Endothelial cell of umbilical vein (primary cell): ENCODE measurements at regions not wholly inside any gene's neighbourhood (a gene's known extent, or its start where the extent isn't known, plus 50 kb on each side); places are given as distances from the start of the nearest gene placed in this dataset.

Experiments
- BruUV-seq: library from RNA; stranded (reverse); fragments of 400-500 nt; replicated peaks from 2 replicates; lab custom pipeline; 2021; lab: Mats Ljungman, UMichigan
- CTCF ChIA-PET: fragments of 300-600, 350-600 bp; sonication (Branson Sonifier 250); formaldehyde crosslinking; loops from one replicate; lab custom pipeline; 2021; ENCODE audit warnings: antibody characterized with exemption, inconsistent platforms; lab: Charles Lee
- POLR2A ChIA-PET: fragments of 300-600, 350-600 bp; sonication (Branson Sonifier 250); formaldehyde crosslinking; loops from one replicate; lab custom pipeline; 2021; ENCODE audit warnings: antibody characterized with exemption, inconsistent platforms; lab: Charles Lee
- DNase-seq: peaks from one replicate; pipeline ENCODE4 v3.0.0-alpha.2; 2011; ENCODE audit warnings: low read depth, low spot score
- FAIRE-seq: peaks from 2 replicates; lab custom pipeline; 2011; peaks lifted over from hg19 to GRCh38; lab: Jason Lieb, UNC
- H2AFZ ChIP-seq: 2 replicates; pipeline ENCODE4 v1.6.0; 2012; ENCODE audit warnings: low read depth, low read length, control low read depth, inconsistent platforms
- H3K27ac ChIP-seq: 2 replicates; pipeline ENCODE4 v1.5.1; 2011; ENCODE audit warnings: low read depth, mild to moderate bottlenecking, control low read depth, low read length, moderate library complexity; ENCODE audit not compliant: insufficient read depth
- H3K27me3 ChIP-seq, 2 experiments: 2 replicates each; pipeline versions ENCODE4 v1.6.0 to v1.6.1; 2011; ENCODE audit warnings: low read length in 2 of 2, mixed read lengths in 1 of 2; ENCODE audit not compliant: control insufficient read depth in 2 of 2, insufficient read depth in 2 of 2
- H3K36me3 ChIP-seq, 2 experiments: 2 replicates in 1 of 2; 3 replicates in 1 of 2; pipeline ENCODE4 v1.5.1; 2011; ENCODE audit warnings: low read length in 2 of 2, mild to moderate bottlenecking in 1 of 2, moderate library complexity in 1 of 2; ENCODE audit not compliant: control insufficient read depth in 2 of 2, insufficient read depth in 2 of 2; ENCODE audit errors: extremely low read depth in 1 of 2
- H3K4me1 ChIP-seq: 3 replicates; pipeline ENCODE4 v1.5.1; 2011; ENCODE audit warnings: mild to moderate bottlenecking, low read length; ENCODE audit not compliant: control insufficient read depth, insufficient read depth; ENCODE audit errors: extremely low read depth
- H3K4me2 ChIP-seq: 2 replicates; pipeline ENCODE4 v1.6.1; 2011; ENCODE audit warnings: low read length, control low read depth, mixed read lengths; ENCODE audit not compliant: insufficient read depth
- H3K4me3 ChIP-seq, 3 experiments: fragments of 200-600 bp in 1 of 3; sonication (generic), shearing (Covaris generic) in 1 of 3; replicated peaks in 1 of 3; 2 replicates each; pipeline ENCODE4 v1.5.1; 2011 to 2016; ENCODE audit warnings: control low read depth in 3 of 3, low read length in 3 of 3, mild to moderate bottlenecking in 2 of 3, inconsistent platforms in 1 of 3, low read depth in 1 of 3, moderate library complexity in 1 of 3; ENCODE audit not compliant: insufficient read depth in 1 of 3
- H3K79me2 ChIP-seq: 2 replicates; pipeline ENCODE4 v1.6.0; 2012; ENCODE audit warnings: low read length, inconsistent platforms; ENCODE audit not compliant: control insufficient read depth, insufficient read depth
- H3K9ac ChIP-seq: replicated peaks from 2 replicates; pipeline ENCODE3; 2011; ENCODE audit warnings: low read length, control low read depth; ENCODE audit not compliant: insufficient read depth; ENCODE audit errors: extremely low read depth
- H3K9me1 ChIP-seq: replicated peaks from 3 replicates; pipeline ENCODE4 v1.6.0; 2011; ENCODE audit warnings: mild to moderate bottlenecking, low read length; ENCODE audit not compliant: control insufficient read depth, insufficient read depth; ENCODE audit errors: extremely low read depth
- H3K9me3 ChIP-seq: replicated peaks from 2 replicates; pipeline ENCODE4 v1.5.1; 2012; ENCODE audit warnings: low read length, inconsistent platforms; ENCODE audit not compliant: control insufficient read depth, insufficient read depth
- H4K20me1 ChIP-seq: replicated peaks from 2 replicates; pipeline ENCODE3; 2011; ENCODE audit warnings: mild to moderate bottlenecking, low read length; ENCODE audit not compliant: control insufficient read depth, insufficient read depth; ENCODE audit errors: extremely low read depth
- FOS ChIP-seq: IDR thresholded peaks from 2 replicates; pipeline ENCODE4 v1.6.1; 2011; ENCODE audit warnings: mild to moderate bottlenecking, low read length, moderate library complexity, borderline replicate concordance; ENCODE audit not compliant: insufficient read depth
- JUN ChIP-seq: IDR thresholded peaks from 2 replicates; pipeline ENCODE4 v1.6.1; 2011; ENCODE audit warnings: borderline replicate concordance, low read depth; ENCODE audit not compliant: insufficient read length, insufficient read depth
- POLR2A ChIP-seq: IDR thresholded peaks from 2 replicates; pipeline ENCODE4 v1.6.1; 2012; ENCODE audit warnings: low read depth, mild to moderate bottlenecking, control low read depth, low read length
- POLR2AphosphoS5 ChIP-seq: IDR thresholded peaks from 2 replicates; pipeline ENCODE4 v1.6.1; 2012; ENCODE audit warnings: low read depth, mild to moderate bottlenecking, control low read depth, low read length, moderate library complexity; ENCODE audit not compliant: insufficient read depth
- dilution Hi-C: fragments of 300-500 bp; cut with MboI; formaldehyde crosslinking; loops from one replicate; pipeline ENCODE4 v1.15.0; 2019; ENCODE audit warnings: low sequenced_read_pairs; ENCODE audit not compliant: extremely low pct_ligation_motif_present
- intact Hi-C: fragments of 100-400 bp; cut with micrococcal nuclease; formaldehyde crosslinking; loops from one replicate; pipeline ENCODE4 v1.10.0; 2022
- TF ChIP-seq, protein P1 (sequence below), 2 donors: IDR thresholded peaks; 1 replicate in 1 of 2; 2 replicates in 1 of 2; pipeline ENCODE4 v1.5.1; 2011; ENCODE audit warnings: low read length in 2 of 2, mild to moderate bottlenecking in 2 of 2, moderate library complexity in 2 of 2, control low read depth in 1 of 2, inconsistent platforms in 1 of 2, low read depth in 1 of 2; ENCODE audit not compliant: insufficient read depth in 1 of 2; ENCODE audit errors: extremely low read depth in 1 of 2
- TF ChIP-seq, protein P2 (sequence below): IDR thresholded peaks from 2 replicates; pipeline ENCODE4 v1.6.1; 2011; ENCODE audit not compliant: insufficient read depth, insufficient read length

DNA sequence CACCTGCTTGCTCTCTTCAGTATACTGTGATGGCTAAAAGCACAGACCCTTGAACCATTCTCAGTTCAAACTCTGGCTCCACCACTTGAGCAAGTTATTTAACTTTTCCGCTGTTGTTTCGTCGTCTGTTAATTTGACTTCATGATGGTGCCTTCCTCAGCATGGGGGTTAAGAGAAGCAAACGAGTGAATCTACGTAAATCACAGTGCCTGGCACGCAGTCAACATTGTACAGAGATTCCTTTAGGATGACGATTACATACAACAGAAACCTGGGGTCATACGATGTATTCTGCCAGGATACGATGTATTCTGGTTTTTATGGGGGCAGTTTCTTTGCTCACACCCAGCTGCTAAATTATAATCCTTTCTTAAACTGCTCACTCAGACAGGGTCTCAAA lies 515.6 kb downstream of the CCDC171 start:
- Histone ChIP-seq H3K4me1 (no peaks in the 10 kb centered on the region), H3K9me1 (no peaks in the 10 kb centered on the region), H3K9me3 (no peaks in the 10 kb centered on the region), H3K9ac (no peak overlapping the region), H3K4me3 (no peak overlapping the region), H3K36me3 (no peaks in the 10 kb centered on the region), H3K27me3 (no peaks in the 10 kb centered on the region), H3K4me2 (no peak overlapping the region), H2AFZ (no peak overlapping the region), H3K27ac (no peak overlapping the region), H3K79me2 (no peaks in the 10 kb centered on the region), H4K20me1 (no peaks in the 10 kb centered on the region)
- ChIA-PET CTCF (no interaction called here), POLR2A (no interaction called here)
- intact Hi-C loops (no loop called here), dilution Hi-C loops (no loop called here)
- no peak for DNase-seq
- no TSS peak for BruUV-seq
- TF ChIP-seq, protein P1, sequence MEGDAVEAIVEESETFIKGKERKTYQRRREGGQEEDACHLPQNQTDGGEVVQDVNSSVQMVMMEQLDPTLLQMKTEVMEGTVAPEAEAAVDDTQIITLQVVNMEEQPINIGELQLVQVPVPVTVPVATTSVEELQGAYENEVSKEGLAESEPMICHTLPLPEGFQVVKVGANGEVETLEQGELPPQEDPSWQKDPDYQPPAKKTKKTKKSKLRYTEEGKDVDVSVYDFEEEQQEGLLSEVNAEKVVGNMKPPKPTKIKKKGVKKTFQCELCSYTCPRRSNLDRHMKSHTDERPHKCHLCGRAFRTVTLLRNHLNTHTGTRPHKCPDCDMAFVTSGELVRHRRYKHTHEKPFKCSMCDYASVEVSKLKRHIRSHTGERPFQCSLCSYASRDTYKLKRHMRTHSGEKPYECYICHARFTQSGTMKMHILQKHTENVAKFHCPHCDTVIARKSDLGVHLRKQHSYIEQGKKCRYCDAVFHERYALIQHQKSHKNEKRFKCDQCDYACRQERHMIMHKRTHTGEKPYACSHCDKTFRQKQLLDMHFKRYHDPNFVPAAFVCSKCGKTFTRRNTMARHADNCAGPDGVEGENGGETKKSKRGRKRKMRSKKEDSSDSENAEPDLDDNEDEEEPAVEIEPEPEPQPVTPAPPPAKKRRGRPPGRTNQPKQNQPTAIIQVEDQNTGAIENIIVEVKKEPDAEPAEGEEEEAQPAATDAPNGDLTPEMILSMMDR (IDR thresholded peaks at IDR 0.05; ENCODE audit: extremely low read depth in 1 of 2, insufficient read depth in 1 of 2, low read depth in 1 of 2, low read length in 2 of 2) = no peak
- TF ChIP-seq POLR2A (no peak), POLR2AphosphoS5 (no peak), JUN (no peak), FOS (no peak)
- TF ChIP-seq, protein P2, sequence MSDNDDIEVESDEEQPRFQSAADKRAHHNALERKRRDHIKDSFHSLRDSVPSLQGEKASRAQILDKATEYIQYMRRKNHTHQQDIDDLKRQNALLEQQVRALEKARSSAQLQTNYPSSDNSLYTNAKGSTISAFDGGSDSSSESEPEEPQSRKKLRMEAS = no peak
- FAIRE-seq = no peak

DNA sequence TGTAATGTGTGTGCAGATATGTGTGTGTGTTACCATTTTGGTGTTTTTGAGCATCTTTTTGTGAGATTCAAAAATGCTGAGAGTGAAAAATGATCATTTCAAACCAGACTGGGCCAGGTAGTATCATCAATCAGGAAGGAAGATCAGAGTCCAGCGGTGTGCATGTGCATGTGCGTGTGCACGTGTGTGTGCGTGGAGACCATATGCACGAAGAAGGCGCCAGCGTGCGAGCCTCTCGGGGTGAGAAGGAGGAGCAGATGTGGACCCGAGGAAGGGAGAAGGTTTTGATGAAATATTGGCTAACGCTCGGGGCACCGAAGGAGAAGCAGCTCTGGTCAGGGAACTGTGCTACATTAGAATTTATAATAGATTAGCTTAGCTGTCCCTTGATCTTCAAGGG lies 516.4 kb downstream of the CCDC171 start:
- ChIA-PET CTCF (interaction anchor here (1.4 kb wide), 1 partner anchor 65 kb away, joined by 3 read pairs; no protein-coding TSS in a partner anchor), POLR2A (no interaction called here)
- no peak overlapping the region for H2AFZ ChIP-seq
- H3K4me2 ChIP-seq = no peak overlapping the region
- H3K4me1 ChIP-seq = no peaks in the 10 kb centered on the region
- no peak overlapping the region for H3K9ac ChIP-seq
- no peaks in the 10 kb centered on the region for H3K79me2 ChIP-seq
- H3K9me1 ChIP-seq = no peaks in the 10 kb centered on the region
- H3K4me3 ChIP-seq = no peak overlapping the region
- TF ChIP-seq JUN (no peak), POLR2A (no peak), POLR2AphosphoS5 (no peak)
- TF ChIP-seq, protein P1 (IDR thresholded peaks at IDR 0.05; ENCODE audit: extremely low read depth in 1 of 2, insufficient read depth in 1 of 2, low read depth in 1 of 2, low read length in 2 of 2) = no peak
- no peaks in the 10 kb centered on the region for H3K36me3 ChIP-seq
- no TSS peak for BruUV-seq
- DNase-seq (no peak), FAIRE-seq (no peak)
- intact Hi-C loops (no loop called here), dilution Hi-C loops (no loop called here)
- no peaks in the 10 kb centered on the region for H3K9me3 ChIP-seq
- H3K27ac ChIP-seq = no peak overlapping the region
- H4K20me1 ChIP-seq = no peaks in the 10 kb centered on the region
- H3K27me3 ChIP-seq = no peaks in the 10 kb centered on the region
